Central memory CD4-positive, alpha-beta T cell (primary cell): ENCODE measurements at regions not wholly inside any gene's neighbourhood (a gene's known extent, or its start where the extent isn't known, plus 50 kb on each side); places are given as distances from the start of the nearest gene placed in this dataset.

ENCODE experiments used
- DNase-seq: peaks from one replicate; pipeline ENCODE4 v3.0.0; 2022

DNA sequence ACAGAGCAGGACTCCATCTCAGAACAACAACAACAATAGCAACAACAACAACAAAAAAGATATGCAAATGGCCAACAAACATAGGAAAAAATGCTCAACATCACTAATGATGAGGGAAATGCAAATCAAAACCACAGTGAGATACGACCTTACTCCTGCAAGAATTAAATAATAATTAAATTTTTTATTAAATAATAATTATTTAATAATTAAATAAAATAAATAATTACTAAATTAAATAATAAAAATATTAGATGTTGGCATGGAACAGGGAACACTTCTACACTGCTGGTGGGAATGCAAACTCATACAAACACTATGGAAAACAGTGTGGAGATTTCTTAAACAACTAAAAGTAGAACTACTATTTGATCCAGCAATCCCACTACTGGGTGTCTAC lies 1022.3 kb upstream of the B3GALT2 start:
- DNase-seq = no peak

DNA sequence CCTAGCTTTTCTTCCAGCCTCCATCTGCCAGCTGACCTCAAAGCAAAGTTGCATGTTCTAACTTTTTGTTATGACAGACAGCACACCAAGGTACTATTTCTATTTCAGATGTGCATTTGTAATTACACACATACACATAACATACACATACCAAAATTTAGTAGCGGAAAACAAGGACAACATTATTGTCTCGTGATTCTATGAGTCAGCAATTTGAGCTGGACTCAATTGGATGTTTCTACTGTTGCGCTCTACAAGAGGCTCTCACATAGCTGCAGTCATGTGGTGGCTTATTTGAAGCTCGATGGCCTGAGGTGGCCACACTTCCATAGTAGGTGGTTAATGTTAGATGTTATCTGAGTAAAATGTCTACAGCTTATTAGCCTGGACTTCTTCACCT lies 1010.1 kb upstream of the B3GALT2 start:
- no peak for DNase-seq

DNA sequence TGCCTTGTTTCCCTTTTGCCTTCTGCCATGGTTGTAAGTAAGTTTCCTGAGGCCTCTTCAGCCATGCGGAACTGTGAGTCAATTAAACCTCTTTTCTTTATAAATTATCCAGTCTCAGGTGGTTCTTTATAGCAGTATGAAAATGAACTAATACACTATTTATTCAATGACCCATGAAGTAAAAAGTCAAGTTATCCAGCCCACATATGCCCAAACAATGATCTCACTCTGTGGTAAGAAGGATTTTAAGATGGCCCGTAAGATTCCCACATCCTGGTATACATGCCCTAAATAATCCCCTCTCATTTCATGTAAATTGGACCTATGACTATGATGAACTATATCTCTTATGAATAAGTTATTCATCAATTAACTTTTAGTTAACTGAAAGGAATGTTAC lies 1008.3 kb upstream of the B3GALT2 start:
- DNase-seq = no peak

DNA sequence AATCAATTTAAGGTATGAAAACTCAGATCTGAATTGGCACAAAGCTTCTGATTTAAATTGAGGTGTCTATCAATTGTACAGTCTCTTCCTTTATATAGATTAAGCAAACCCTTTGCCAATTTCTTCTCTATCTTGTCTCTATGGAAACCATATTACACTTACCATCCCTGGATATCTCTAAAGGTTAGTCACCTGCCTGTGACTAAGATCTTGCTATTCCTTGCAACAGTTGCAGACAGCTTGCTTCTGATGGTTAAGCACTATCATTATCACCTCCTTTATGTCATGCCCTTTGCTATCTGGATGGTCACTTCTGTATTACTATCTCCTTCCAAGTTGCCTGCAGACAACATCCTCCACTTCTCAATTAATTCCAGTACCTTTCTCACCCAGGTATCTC lies 998.6 kb upstream of the B3GALT2 start:
- no peak for DNase-seq

DNA sequence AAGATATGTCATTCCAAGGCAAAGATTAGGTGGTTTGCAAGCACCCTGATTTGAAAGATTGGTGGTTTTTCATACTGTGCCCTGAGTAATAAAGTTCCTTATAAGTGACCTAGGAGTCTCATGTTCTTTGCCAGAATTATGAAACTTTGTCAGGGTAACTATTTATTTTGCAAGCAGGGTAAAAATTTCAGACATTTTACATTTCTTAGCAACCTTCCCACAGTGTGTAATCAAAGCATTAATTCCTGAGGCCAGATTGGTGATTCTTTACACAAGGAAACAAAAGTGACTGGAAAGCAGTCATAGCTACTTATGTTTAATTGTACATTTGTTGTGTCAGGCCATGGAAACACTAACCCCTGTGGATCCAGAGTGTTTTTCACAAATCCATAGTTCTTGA lies 998.0 kb upstream of the B3GALT2 start:
- no peak for DNase-seq

DNA sequence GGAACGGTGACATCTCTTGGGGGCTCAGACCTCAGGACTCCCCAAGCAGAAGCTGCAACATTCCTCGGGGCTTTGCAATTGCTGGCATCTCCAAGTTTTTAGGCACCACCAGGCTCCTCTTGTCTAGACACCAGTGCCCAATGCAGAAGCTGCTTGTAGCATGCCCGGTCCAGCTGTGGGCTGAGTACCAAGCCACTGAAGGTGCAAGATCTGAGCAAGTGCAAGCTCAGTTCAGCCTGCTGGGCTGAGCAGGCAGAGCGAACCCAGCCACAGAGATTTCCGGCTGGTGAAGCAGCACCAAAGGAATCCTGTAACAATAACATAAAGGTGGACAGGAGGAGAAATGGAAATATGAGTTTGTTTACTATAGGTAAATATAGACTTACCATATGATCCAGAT lies 995.4 kb upstream of the B3GALT2 start:
- DNase-seq = no peak

DNA sequence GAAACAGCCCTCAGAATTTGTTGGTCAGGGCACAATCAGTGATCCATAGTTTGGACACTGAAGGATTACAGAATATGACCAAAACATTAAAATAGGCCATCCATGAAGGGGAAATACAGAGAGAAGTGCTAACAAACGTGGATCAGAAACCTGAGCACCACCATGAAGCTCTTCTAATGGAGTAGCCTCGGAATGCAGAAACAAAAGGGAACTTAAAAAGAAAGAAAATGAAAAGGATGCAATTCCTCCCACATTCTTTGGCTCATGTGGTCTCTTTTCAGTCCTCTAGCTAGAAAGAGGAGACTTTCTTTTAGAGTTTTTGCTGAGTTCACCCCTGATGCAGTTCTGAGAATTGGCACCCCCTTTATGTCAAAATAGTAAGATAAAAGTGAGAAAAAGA lies 989.8 kb upstream of the B3GALT2 start:
- DNase-seq = no peak

DNA sequence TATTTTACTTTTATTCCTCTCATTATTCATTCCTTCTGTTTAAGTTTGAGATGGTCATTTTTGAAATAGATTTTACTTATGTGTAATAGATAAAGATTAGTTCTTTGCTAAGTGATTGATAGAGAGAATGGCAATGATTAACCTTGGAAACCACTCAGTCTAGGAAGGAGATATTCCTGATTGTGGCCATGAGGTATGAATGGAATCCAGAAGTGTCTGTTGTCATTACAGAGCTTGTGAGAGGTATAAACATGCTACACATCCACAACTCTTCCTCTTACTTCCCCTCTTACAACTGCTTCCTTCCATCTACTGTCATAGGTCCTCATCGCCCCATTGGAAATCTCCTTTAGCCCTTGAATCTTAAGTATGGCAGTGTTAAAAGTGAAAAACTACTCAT lies 988.8 kb upstream of the B3GALT2 start:
- no peak for DNase-seq

DNA sequence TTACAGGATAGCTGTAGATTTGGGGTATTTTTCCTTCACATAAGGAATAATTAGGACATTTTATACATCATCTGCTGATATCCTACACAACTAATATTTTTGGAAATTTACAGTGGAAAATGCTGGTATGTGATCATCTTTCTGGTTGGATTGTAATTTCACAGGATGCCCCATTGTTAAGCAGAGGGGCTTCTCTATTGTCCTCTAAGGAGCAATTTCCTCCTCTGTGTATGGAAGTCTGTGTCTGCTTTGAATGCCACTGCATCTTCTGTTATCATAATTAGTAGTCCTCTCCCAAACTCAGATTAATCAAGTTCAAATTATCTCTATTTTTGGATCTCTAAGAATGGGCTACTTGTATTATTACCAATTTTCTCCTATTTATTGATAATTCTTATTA lies 988.1 kb upstream of the B3GALT2 start:
- no peak for DNase-seq

DNA sequence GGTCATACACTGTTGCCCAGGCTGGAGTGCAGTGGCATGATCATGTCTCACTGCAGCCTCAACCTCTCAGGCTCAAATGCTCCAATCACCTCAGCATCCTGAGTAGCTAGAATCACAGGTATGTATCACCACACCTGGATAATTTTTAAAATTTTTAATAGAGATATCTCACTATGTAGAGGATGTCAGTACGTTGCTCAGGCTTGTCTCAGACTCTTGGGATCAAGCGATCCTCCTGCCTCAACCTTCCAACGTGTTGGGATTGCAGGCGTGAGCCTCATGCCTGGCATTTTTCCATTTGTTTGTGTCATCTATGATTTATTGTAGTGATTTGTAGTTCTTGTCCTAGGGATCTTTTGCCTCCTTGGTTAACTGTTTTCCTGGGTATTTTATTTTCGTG lies 985.2 kb upstream of the B3GALT2 start:
- DNase-seq = no peak

DNA sequence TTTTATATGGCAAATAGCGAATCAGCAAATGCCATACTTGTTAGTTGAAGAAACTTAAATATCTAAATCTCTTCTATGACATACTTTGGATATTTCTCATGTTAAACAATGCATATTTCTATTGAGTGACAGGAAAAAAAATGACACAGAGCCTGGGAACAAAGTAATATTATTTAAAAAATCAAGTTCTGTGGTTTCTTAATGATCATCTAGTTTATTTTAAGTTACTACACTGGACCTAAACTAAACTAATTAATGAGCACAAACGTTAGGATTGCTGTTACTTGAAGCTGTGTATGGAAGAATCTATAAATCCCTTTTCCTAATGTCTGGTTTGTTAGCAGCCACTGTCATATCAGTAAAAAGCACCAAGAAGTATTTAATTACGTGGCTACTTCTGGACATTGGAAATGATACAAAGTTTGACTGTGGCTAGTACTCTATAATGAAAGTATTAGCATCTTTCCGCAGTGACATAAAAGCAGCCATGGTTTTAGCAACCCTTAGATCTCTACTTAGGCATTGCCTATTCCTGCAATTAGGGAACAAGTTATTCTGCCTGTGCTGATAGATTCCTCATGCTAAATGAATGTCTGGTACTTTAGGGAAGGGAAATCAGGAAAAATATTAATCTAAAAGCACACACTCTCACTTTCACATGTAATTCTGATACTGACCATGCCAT lies 981.7 kb upstream of the B3GALT2 start:
- no peak for DNase-seq

DNA sequence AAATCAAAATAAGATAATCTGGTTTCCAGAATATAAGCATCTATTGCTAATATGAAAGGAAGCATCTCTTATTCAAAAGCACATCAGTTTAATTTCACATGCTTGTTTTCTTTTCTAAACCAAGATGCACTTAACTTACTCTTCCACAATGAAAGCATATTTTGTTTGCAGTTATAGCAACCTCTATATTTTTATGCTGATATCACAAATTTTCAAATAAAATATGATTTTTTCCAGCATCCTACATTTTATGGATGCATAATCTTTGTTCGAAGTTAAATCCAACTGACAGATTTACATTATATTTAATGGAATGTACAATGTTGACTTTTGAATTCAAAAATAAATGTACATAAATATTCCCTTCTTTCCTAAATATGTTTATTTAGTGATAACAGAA lies 978.3 kb upstream of the B3GALT2 start:
- DNase-seq = no peak

DNA sequence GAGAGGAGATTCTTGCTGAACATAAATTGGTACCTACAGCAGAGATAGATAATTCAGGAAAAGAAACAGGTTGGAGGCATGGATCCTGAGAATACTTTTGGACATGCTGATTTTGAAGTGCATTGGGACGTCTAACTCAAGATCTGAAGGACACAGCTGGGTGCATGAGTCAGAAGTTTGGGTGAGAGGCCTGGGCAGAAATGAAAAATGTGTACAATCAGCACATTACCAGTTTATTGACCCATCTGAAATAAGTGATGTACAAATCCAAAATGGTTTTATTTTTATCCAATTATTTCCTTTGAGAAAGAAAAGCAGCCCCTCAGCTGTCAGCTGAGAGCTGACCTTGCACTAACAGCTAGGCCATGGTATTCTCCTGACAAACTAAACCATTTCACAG lies 975.2 kb upstream of the B3GALT2 start:
- DNase-seq = no peak

DNA sequence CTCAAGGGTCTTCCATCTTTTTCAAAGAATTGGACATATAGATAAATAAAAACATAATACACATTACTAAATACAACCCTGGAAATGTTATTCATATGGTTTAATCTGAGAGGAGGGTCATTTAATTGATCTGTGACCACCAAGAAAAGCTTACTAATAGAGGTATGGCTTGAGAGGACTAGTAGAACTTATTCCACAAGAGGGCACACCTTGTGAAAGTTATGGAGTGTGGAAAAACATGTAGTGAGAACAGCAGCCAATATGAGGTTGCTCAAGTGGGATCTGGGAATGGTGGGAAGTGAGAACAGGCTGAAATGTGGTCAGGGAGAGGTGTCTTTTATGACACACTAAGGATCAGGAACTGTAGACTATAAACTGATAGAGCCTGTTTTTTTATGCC lies 973.5 kb upstream of the B3GALT2 start:
- DNase-seq = no peak

DNA sequence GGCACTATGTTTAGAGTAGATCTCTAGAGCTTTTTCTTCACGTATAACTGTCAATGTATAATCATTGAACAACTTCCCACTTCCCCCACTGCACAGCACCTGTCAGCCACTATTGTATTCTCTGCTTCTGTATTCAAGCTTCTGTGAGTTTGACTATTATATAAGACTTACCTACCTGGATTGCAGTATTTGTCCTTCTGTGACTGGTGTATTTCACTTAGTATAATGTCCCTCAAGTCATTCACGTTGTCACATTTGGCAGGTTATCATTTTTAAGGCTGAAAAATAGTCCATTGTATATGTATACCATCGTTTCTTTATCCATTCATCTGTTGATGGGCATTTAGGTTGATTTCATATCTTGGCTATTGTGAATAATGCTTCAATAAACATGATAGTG lies 969.5 kb upstream of the B3GALT2 start:
- no peak for DNase-seq

DNA sequence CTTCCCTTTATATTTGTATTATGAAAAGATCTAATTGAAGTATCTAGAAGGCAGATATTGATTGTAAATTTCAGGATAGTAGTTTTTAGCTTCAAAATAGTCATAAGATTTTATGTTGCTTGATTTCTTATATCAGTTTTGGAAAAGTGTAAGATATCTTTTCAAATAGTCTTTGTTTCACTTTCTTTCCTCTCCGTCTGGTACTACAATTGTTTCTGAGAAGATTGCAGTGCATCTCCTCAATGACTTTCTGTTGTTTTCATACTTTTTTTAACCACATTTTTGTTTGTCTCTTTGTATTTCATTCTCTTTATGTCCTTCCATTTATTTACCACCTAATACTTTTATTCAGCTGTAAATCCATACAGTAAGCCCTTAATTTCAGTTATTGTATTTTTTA lies 964.6 kb upstream of the B3GALT2 start:
- peak; percentile 1 for DNase-seq

DNA sequence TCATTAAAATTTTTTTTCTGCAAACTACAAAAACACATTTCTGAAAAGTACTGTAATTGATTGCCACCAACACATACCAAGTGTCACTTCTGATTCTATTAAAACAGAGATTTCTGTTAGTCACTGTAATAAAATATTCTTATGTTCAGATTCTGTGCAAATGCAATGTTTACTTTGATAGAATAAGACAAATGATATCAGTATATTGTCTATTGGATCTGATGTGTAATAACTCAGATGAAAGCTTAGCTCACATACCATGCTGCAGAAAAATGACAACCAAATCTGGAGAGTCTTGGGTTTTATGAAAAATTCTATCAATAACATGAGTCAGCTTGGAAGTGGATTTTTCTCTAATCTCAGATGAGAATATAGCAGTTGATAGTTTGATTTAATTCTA lies 963.8 kb upstream of the B3GALT2 start:
- no peak for DNase-seq

DNA sequence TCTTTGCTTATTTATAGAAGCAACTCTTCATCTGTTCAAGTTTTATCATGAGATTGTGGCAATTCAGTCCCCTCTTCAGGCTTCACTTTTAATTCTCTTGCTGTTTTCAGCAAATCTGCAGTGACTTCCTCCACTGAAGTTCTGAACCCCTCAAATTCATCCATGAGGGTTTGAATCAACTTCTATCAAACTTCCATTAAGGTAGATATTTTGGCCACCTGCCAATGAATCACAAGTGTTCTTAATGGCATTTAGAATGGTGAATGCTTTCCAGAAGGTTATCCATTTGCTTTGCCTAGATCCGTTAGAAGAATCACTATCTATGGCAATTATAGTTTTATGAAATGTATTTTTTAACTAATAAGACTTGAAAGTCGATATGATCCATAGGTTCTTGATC lies 946.7 kb upstream of the B3GALT2 start:
- no peak for DNase-seq

DNA sequence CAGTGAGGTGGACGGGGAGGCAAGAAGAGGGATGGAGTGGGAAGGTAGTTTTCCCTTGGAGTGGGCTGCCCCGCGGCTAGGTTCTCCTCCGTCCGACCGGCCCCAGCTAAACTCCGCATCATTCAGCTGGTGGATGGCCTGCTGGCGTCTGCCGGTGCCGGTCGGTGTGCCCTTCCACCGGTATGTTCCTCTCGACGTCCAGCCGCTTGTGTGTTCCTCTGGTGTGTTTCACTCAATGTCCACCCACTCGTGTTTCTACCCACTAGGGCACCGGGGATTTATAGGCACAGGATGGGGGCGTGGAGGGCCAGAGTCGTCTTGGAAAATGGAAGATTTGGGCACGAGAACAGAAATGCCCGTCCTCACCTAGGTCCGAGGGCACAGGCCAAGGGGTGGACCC lies 931.7 kb upstream of the B3GALT2 start:
- DNase-seq = no peak

DNA sequence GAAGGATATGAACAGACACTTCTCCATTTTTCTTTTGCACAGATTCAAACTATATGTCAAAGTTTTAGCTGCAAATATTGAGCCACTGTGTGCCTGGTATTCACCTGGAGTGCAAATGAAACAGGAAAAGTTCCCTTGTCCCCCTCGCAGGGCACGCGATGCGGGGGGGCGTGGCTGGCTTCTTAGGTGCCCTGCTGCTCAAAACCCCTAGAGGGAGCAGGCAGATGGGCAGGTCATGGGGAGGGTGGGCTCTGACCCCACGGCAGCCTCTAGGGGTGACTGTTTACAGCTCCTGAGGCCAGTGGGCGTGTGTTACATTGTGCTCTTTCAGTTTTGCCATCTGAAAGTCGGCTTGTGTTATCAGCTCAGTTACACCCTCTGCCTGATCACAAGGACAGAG lies 931.2 kb upstream of the B3GALT2 start:
- DNase-seq = no peak

DNA sequence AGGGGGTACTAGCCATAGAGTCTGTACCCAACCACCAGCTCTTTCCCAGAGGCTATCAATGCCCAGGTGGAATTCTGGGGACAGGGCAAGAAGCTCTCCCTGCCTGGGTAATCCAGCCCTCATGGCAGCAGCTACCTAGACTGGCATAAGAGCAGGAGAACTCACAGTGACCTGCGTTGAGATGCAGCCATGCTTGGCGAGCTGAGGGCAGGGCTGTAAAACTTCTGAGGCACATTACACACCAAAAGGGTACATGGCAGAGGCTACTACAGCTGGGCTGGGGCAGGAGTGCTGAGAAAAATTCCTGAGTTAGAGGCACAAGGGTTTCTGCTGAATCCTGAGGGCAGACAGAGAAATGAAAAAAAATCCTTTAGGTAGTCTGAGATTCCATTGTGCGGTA lies 927.9 kb upstream of the B3GALT2 start:
- no peak for DNase-seq

DNA sequence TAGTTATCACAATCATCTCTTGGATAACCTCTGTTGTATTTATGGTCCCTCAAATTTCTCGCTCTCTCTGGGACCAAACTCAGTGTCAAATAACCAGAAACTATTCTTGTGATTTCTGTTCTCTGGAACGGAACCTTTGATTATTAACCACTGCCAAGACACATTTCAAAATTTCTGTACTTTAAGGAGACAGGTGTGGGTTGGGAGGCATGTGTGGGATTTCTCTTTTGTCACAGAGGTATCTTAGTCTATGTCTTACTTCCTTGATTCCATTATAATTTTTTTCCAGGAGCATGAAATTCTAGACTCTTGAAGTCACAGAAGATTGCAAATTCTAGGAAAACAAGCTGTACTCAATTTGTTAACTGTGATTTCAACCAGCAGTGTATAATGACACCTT lies 919.0 kb upstream of the B3GALT2 start:
- DNase-seq = no peak

DNA sequence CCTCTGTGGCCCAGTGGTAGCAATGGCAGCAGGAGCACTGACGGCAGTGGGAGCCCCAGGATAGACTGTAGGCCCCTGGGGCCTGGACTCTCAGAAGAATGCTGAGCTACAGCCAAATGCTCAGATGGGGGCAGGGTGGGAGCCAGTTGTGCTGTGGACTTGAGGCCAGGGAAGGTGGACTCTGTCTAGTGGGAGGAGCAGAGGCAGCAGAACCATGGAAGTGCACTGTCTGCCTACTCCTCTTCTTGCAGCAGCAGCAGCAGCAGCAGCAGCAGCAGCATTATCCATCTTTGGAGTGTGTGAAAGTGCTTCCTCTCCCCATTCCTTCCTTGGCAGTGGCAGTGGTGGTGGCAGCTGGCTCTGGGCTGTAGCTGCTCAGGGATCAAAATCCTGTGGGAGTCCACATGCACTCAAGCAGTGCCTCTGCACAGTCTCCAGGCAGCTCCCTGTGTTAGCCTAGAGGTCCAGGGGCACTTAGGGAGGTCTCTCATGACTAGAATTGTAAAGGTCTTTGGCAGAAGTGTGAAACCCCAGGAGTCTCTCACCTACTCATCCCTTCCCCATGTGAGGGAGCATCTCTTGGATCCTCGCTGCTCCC lies 917.9 kb upstream of the B3GALT2 start:
- no peak for DNase-seq

DNA sequence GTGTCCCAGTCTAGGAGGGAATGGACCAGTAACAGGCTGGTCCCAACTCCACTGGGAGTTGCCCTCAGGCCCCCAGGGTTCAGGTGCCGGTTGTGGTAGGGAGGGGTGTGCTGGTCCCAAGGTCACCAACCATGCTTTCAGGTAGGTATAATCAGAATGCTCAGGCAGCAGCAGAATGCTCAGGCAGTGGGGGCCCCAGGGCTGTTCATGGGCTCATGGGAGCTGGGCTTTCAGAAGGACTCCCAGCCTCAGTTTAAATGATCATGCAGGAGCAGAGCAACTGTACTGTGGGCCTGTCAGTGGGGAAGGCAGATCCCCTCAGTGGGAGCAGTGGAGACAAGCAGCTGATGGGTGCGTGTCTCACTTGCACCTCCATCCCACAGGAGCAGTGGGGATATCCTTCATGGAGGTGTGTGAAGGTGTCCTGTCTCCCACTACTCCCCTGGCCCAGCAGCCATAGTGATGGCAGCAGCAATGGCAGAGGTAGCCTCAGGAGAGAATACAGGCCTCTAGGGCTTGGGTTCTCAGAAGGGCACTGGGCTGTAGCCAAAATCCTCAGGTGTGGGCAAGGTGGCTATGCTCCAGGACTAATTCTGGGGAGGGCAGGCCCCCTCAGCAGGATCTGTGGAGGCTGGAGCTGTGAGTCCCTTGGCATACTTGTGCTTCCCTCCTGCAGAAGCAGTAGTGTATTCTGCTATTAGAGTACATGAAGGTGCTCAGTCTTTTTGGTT lies 917.3 kb upstream of the B3GALT2 start:
- no peak for DNase-seq

DNA sequence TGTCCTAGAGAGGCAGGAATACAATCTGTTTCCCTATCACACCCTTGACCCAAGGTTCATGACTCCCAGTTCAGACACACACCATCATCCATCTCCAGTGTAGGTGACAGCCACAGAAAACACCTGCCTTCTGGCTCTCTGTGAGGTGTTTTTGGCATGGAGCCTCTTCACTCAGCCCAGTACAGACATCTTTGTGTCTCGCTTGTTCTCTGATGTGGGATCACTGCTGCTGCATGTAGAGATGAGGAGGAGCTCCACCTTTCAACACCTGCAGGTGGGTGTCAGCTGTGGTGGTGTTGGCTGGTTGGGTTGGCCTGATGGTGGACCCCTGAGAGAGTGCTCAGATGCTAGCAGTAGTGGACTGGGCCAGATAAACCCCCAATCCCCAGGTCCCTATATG lies 916.7 kb upstream of the B3GALT2 start:
- DNase-seq = no peak
